GM12865 (cell line): ENCODE measurements at regions not wholly inside any gene's neighbourhood (a gene's known extent, or its start where the extent isn't known, plus 50 kb on each side); places are given as distances from the start of the nearest gene placed in this dataset.

Experiments used
- DNase-seq: peaks from one replicate; pipeline ENCODE4 v3.0.0; 2010; ENCODE audit warnings: low read depth
- H3K4me3 ChIP-seq: 2 replicates; pipeline ENCODE4 v1.5.1; 2011; ENCODE audit warnings: mild to moderate bottlenecking, low read depth, low read length, control low read depth
- TF ChIP-seq, protein P1 (sequence below): IDR thresholded peaks from 2 replicates; pipeline ENCODE4 v1.5.1; 2011; ENCODE audit warnings: low read length, control low read depth, low read depth, inconsistent platforms; ENCODE audit not compliant: insufficient read depth; ENCODE audit errors: missing control alignments

DNA sequence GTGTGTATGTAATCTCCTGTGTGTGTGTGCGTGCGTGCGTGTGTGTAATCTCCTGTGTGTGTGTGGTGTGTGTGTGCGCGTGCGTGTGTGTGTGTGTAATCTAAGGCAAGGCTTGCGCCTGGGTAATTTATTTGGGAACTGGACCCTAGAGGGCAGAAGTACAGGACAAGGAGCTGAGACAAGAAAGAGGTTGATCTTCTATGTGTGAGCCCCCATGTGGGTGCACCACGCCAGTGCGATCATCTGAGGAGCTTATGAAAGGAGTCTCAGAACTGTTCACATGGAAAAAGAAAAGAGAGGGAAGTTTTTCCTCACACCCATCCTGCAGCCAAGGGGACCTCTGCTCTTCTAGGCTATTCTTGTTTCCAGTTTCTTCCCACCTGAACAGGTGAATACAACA is 220.1 kb upstream of the GGTLC1 start:
- TF ChIP-seq, protein P1, sequence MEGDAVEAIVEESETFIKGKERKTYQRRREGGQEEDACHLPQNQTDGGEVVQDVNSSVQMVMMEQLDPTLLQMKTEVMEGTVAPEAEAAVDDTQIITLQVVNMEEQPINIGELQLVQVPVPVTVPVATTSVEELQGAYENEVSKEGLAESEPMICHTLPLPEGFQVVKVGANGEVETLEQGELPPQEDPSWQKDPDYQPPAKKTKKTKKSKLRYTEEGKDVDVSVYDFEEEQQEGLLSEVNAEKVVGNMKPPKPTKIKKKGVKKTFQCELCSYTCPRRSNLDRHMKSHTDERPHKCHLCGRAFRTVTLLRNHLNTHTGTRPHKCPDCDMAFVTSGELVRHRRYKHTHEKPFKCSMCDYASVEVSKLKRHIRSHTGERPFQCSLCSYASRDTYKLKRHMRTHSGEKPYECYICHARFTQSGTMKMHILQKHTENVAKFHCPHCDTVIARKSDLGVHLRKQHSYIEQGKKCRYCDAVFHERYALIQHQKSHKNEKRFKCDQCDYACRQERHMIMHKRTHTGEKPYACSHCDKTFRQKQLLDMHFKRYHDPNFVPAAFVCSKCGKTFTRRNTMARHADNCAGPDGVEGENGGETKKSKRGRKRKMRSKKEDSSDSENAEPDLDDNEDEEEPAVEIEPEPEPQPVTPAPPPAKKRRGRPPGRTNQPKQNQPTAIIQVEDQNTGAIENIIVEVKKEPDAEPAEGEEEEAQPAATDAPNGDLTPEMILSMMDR = no peak
- DNase-seq = no peak
- no peak overlapping the region for H3K4me3 ChIP-seq

DNA sequence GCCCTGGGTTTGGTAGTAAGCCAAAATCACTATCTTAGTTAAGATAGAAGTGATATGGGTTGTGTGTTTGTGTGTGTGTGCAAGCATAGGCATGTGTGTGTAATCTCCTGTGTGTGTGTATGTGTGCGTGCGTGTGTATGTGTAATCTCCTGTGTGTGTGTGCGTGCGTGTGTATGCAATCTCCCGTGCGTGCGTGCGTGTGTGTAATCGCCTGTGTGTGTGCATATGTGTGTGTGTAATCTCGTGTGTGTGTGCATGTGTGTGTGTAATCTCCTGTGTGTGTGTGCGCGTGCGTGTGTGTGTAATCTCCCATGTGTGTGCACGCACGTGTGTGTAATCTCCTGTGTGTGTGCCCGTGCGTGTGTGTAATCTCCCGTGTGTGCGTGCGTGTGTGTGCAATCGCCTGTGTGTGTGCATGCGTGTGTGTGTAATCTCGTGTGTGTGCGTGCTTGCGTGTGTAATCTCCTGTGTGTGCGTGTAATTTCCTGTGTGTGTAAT is 219.3 kb upstream of the GGTLC1 start:
- no peak for DNase-seq
- TF ChIP-seq, protein P1 = no peak
- H3K4me3 ChIP-seq = no peak overlapping the region

DNA sequence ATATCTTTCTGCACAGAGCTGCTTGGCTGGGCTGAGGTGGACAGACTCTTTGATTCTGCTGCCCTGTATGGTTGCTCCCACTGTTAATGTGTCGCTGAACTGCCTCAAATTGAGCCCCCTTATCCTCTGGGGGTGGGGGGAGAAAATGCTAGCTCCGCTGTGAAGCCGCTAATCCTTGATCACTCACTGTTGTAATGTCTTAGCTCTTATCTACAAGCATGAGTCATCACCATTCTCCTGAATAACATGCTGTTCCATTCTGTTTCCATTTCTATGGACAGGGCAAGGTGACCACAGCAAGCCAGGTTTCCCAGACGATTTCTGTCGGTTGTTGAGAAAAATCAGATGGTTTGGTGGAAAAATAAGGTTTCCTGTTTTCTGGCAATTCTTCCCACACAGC is 218.4 kb upstream of the GGTLC1 start:
- TF ChIP-seq, protein P1 = no peak
- H3K4me3 ChIP-seq = no peak overlapping the region
- no peak for DNase-seq

DNA sequence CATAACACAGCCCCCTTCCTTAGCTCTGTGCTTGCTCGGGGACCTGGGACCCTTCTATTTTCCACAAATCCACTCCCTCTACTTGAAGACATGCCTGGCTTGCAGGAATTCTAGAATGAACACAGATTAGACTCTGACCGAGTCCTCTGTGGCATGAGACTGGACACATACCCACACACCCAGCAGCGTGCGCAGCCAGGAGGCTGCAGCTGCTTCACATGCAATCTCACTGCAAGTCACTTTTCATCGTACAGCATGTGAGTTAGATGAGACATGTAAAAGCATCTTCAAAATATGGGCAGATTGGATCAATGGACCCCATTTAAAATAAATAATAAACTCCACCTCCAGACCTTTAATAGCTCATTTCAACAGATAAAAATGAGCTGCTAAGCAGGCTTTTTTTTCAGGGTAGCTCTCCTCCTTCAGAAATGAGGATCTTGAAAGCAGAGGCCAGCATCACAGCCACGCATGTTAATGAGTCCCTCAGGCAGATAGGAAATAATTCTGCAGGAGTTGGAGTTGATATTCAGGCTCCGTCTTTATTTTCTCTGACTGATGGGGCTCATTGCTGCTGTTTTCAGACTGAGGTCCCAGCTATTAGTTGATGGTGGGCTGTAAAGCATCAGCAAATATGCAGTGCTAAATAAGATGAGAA is 215.1 kb upstream of the GGTLC1 start:
- H3K4me3 ChIP-seq = no peak overlapping the region
- TF ChIP-seq, protein P1 = no peak
- DNase-seq = no peak

DNA sequence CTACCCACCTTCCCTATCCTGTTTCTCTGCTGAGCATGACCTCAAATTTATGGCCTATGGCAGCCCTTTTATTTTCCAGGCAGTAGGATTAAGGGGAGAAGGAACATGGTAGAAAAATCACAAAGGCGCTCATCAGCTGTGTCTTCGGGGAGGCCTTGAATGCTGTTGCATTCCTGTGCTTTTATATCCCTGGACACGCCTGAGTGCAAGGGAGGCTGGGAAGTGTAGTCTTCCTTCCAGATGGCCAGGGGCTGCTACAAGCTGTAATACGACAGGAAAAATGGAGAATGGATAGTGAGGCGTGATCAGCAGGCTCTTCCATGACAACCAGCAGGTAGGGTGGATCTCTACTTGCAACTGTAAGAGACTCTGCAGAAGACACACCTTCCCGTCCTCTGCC is 210.9 kb upstream of the GGTLC1 start:
- H3K4me3 ChIP-seq = no peak overlapping the region
- TF ChIP-seq, protein P1 = no peak
- DNase-seq = no peak

DNA sequence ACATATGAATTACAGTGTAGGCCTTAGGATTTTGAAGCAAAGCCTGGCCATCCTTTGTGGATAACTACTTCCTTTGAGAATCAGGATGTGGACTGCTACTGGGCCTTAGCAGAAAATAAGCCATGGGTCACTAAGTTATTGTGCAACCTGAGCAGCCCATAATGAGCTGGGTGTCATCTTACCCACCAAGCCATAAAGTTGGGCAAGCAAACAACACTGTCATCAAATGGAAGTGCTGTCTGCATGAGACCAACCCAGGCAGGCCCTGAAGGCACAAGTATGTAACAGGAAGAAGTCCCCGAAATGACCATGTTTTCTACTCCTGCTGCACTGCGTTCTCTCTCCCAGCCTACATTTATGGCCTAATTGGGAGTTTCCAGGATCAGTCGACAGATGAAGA is 205.6 kb upstream of the GGTLC1 start:
- no peak for DNase-seq
- TF ChIP-seq, protein P1 = no peak

DNA sequence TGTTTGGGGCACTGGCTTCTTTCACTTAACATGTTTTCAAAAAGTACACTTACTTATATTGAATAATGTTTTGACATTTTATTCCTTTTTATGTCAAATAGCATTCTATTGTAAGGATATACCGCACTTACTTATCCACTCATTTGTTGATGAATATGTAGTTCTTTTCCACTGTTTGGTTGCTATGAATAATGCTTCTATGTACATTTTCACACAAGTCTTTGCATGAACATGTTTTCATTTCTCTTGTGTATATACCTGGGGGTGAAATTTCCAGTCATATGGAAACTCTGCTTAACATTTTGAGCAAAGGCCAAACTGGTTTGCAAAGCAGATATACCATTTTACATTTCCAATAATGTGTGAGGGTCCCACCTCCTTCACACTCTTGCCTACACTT is 202.3 kb upstream of the GGTLC1 start:
- TF ChIP-seq, protein P1 = no peak

More for the DNA sequence above, 205.6 kb upstream of the GGTLC1 start:
- no peak overlapping the region for H3K4me3 ChIP-seq

More for the DNA sequence above, 202.3 kb upstream of the GGTLC1 start:
- H3K4me3 ChIP-seq = no peak overlapping the region
- DNase-seq = no peak
